ENCODE measurements at regions not wholly inside any gene's neighbourhood (a gene's known extent, or its start where the extent isn't known, plus 50 kb on each side); places are given as distances from the start of the nearest gene placed in this dataset.

- H4K91ac ChIP-seq (ENCODE audit: insufficient read length, low read depth, low read length), result no peak overlapping the region
- no peak overlapping the region for H2BK5ac ChIP-seq (ENCODE audit: insufficient read length, low read length)
- H2BK120ac ChIP-seq (ENCODE audit: low read depth, low read length, poor library complexity, severe bottlenecking), result no peak overlapping the region
- no peak for TF ChIP-seq CTCF (conservative IDR thresholded peaks at IDR 0.05)
- H3K9me3 Mint-ChIP-seq, result peaks cover 0 to 2% of the 10 kb centered on the region in 2 experiments; a peak in 1 of 5 replicates
- peaks cover 3% of the 10 kb centered on the region in 2 experiments; a peak in 3 of 4 replicates for H3K4me1 Mint-ChIP-seq
- H3K79me2 ChIP-seq (ENCODE audit: insufficient read depth, low read length), result no peaks in the 10 kb centered on the region
- H3K4ac ChIP-seq (ENCODE audit: low read depth, low read length), result no peak overlapping the region
- no peaks in the 10 kb centered on the region for H3K36me3 Mint-ChIP-seq (ENCODE audit: insufficient read depth in 1 of 3, low read depth in 3 of 3)
- H3T11ph ChIP-seq (ENCODE audit: low read length), result no peak overlapping the region
- H3K27ac Mint-ChIP-seq, result no peak overlapping the region
- no peak overlapping the region for H3K27ac ChIP-seq (ENCODE audit: insufficient read length, low read depth, low read length)
- no peak overlapping the region for H4K8ac ChIP-seq (replicated peaks; ENCODE audit: insufficient read length, low read depth, low read length)
- H3K23me2 ChIP-seq (ENCODE audit: insufficient read length, low read depth, low read length, poor library complexity, severe bottlenecking), result no peaks in the 10 kb centered on the region
- H3K4me2 ChIP-seq (ENCODE audit: insufficient read depth, insufficient read length, low read length), result no peak overlapping the region
- H3K27me3 ChIP-seq (ENCODE audit: insufficient read depth, low read length), result no peaks in the 10 kb centered on the region
- H3K4me1 ChIP-seq (ENCODE audit: insufficient read depth, low read length), result no peaks in the 10 kb centered on the region
- no peak for DNase-seq
- no peak overlapping the region for H3K56ac ChIP-seq (ENCODE audit: insufficient read length, low read depth, low read length)
- H4K20me1 ChIP-seq (ENCODE audit: control insufficient read depth, insufficient read depth, insufficient read length), result no peaks in the 10 kb centered on the region
- H3K4me3 Mint-ChIP-seq, result no peak overlapping the region
- H3K9ac ChIP-seq (ENCODE audit: extremely low read depth, insufficient read length, low read length), result no peak overlapping the region
- no peaks in the 10 kb centered on the region for H3K79me1 ChIP-seq (ENCODE audit: insufficient read depth, low read depth, low read length, poor library complexity, severe bottlenecking)
- no peak overlapping the region for H3K14ac ChIP-seq (ENCODE audit: insufficient read depth, low read length)
- H2AK5ac ChIP-seq (ENCODE audit: insufficient read length, low read length), result no peak overlapping the region
- no peak overlapping the region for H2BK15ac ChIP-seq (ENCODE audit: low read depth, low read length)
- H2BK20ac ChIP-seq (ENCODE audit: low read depth, low read length, poor library complexity, severe bottlenecking), result no peak overlapping the region
- H3K23ac ChIP-seq (ENCODE audit: insufficient read length, low read depth, low read length), result no peak overlapping the region
- no peak overlapping the region for H2AFZ ChIP-seq (ENCODE audit: low read length)
- H3K9me3 ChIP-seq (ENCODE audit: control insufficient read depth, low read depth, low read length), result no peaks in the 10 kb centered on the region
- WGBS (ENCODE audit: extremely low coverage, insufficient read length, low lambda C conversion rate), result no CpG with 5 or more reads among the region's 1 CpG
- no peak overlapping the region for H2BK12ac ChIP-seq (ENCODE audit: insufficient read length, low read depth, low read length)
- H4K5ac ChIP-seq (ENCODE audit: insufficient read length, low read depth, low read length), result no peak overlapping the region
- H3K18ac ChIP-seq (ENCODE audit: insufficient read length, low read depth, low read length), result no peak overlapping the region
- no peaks in the 10 kb centered on the region for H3K27me3 Mint-ChIP-seq (ENCODE audit: low read depth)
Measured at GRCh38 chr15:35209838-35210237, 124.7 kb upstream of the NANOGP8 start.
